ENCODE measurements at regions not wholly inside any gene's neighbourhood (a gene's known extent, or its start where the extent isn't known, plus 50 kb on each side); places are given as distances from the start of the nearest gene placed in this dataset.
"Not testable (repeated sequence)": the region's sequence is repeated elsewhere in the genome, so short reads cannot be mapped to it uniquely, and the experiment has no call there.

DNA sequence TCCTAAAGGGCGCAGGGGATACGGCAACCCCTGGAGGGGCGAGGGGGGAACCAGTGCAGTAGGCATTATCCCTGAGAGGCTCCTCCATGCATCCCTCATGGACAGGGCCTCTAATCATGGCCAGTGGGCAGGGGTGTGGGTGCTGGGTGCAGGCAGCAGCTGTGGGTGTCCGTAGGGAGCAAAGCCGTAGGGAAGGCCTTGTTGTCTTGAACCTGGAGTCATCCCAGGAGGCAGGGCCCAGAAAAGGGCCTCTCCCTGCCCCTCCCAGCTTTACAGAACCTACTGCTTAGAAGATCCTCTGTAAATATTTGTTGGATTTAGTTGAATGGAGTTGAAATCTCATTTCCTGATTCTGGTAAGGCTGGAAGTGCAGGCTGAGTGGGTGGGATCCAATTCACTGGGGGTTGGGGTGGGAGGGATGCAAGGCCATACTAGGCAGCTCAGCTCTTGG lies 207.0 kb upstream of the HAAO start:
- no peak for TF ChIP-seq Cebpa-rat (IDR thresholded peaks at IDR 0.05)
- no peaks in the 10 kb centered on the region for H4K20me1 ChIP-seq
- H3K27me3 ChIP-seq = no peaks in the 10 kb centered on the region
- H3K9ac ChIP-seq = no peak overlapping the region
- H3K9me3 ChIP-seq = peaks cover 14% of the 10 kb centered on the region
- H3K4me2 ChIP-seq = peak overlapping the region; percentile 22; the same call in 1 of the 2 replicates
- H3K4me1 ChIP-seq = peaks cover 36% of the 10 kb centered on the region
- no peak overlapping the region for H3K4me3 ChIP-seq
- no peaks in the 10 kb centered on the region for H3K36me3 ChIP-seq
- no peak overlapping the region for H3K27ac ChIP-seq

DNA sequence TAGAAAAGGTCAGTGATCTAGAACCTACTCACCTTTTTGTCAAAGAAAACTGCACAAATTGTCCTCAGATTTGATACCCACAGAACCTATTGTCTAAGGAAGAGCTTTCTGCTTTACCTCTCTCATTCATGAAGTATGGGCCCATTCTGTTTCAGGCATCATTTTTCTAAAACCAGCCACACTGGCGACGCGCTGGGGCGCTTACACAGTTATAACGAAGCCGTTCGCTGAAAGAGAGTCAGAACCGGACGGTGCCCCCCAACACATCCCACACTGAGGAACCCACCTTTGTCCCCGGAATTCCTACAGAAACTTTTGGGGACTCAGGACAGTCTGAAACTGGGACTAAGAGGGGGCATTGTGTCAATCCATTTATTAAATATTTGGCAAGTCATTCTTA lies 206.3 kb upstream of the HAAO start:
- H4K20me1 ChIP-seq = no peaks in the 10 kb centered on the region
- TF ChIP-seq Cebpa-rat (IDR thresholded peaks at IDR 0.05) = no peak
- H3K36me3 ChIP-seq = no peaks in the 10 kb centered on the region
- no peak overlapping the region for H3K4me2 ChIP-seq
- peaks cover 14% of the 10 kb centered on the region for H3K9me3 ChIP-seq
- H3K9ac ChIP-seq = no peak overlapping the region
- H3K4me1 ChIP-seq = peaks cover 32% of the 10 kb centered on the region
- H3K4me3 ChIP-seq = no peak overlapping the region
- no peak overlapping the region for H3K27ac ChIP-seq
- H3K27me3 ChIP-seq = no peaks in the 10 kb centered on the region

GRCh38 chr2:42996528-42996927 lies 204.1 kb upstream of the HAAO start:
- no peaks in the 10 kb centered on the region for H3K36me3 ChIP-seq
- H3K4me1 ChIP-seq = peaks cover 19% of the 10 kb centered on the region
- no peaks in the 10 kb centered on the region for H4K20me1 ChIP-seq
- no peak overlapping the region for H3K4me3 ChIP-seq
- H3K27me3 ChIP-seq = no peaks in the 10 kb centered on the region
- H3K27ac ChIP-seq = no peak overlapping the region
- H3K9me3 ChIP-seq = peaks cover 14% of the 10 kb centered on the region
- no peak overlapping the region for H3K4me2 ChIP-seq
- TF ChIP-seq Cebpa-rat (IDR thresholded peaks at IDR 0.05) = no peak
- no peak overlapping the region for H3K9ac ChIP-seq

- no peak for TF ChIP-seq Cebpa-rat (IDR thresholded peaks at IDR 0.05)
- H3K27me3 ChIP-seq = no peaks in the 10 kb centered on the region
- no peak overlapping the region for H3K9ac ChIP-seq
Observed at GRCh38 chr2:42995752-42996422, 203.5 kb upstream of the HAAO start.

GRCh38 chr2:42989283-42990081 lies 197.1 kb upstream of the HAAO start:
- not testable (repeated sequence) for H4K20me1 ChIP-seq, H3K27ac ChIP-seq, H3K9me3 ChIP-seq, H3K27me3 ChIP-seq, H3K4me3 ChIP-seq, H3K9ac ChIP-seq, H3K4me2 ChIP-seq, H3K36me3 ChIP-seq, H3K4me1 ChIP-seq

More at GRCh38 chr2:42995752-42996422, 203.5 kb upstream of the HAAO start:
- Histone ChIP-seq H3K9me3 (peaks cover 14% of the 10 kb centered on the region), H3K4me1 (peaks cover 15% of the 10 kb centered on the region), H3K27ac (no peak overlapping the region), H4K20me1 (no peaks in the 10 kb centered on the region), H3K4me2 (no peak overlapping the region), H3K4me3 (no peak overlapping the region), H3K36me3 (no peaks in the 10 kb centered on the region)

DNA sequence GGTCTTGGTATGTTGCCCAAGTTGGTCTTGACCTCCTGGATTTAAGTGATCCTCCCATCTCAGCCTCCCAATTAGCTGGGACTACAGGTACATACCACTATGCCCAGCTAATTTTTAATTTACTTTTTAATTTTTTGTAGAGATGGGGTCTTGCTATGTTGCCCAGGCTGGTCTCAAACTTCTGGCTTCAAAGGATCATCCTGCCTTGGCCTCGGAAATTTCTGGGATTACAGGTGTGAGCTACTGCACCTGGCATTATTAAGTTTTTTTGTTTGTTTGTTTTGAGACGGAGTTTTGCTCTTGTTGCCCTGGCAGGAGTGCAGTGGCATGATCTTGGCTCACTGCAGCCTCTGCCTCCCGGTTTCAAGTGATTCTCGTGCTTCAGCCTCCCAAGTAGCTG lies 195.7 kb upstream of the HAAO start:
- H3K27ac ChIP-seq, H4K20me1 ChIP-seq, H3K4me2 ChIP-seq, H3K36me3 ChIP-seq, H3K27me3 ChIP-seq, H3K9ac ChIP-seq, H3K9me3 ChIP-seq, H3K4me3 ChIP-seq, H3K4me1 ChIP-seq: not testable (repeated sequence)

DNA sequence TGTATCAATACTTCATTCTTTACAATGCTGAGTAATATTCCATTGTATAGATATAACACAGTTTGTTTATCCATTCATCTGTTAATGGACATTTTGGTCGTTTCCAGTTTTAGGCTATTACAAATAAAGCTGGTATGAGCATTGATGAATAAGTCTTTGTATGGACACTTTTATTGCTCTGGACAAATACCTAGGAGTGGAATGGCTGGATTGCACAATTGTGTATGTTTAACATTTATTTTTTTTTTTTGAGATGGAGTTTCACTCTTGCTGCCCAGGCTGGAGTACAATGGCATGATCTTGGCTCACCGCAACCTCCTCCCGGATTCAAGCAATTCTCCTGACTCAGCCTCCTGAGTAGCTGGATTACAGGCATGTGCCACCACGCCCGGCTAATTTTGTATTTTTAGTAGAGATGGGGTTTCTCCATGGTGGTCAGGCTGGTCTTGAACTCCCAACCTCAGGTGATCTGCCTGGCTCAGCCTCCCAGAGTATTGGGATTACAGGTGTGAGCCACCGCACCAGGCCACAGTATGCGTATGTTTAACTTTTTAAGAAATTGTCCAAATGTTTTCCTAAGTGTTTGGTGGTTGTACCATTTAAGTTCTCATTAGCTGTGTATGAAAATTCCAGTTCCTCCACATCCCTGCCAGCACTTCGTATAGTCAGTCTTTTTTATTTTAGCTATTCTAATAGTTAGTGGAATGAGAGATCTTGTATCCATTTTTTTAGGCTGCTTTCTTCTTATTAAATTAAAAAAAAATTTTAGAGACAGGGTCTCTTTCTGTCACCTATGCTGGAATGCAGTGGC lies 194.9 kb upstream of the HAAO start:
- Histone ChIP-seq H3K27me3 (no peaks in the 10 kb centered on the region), H3K4me1 (no peaks in the 10 kb centered on the region), H3K27ac (no peak overlapping the region), H3K9me3 (no peaks in the 10 kb centered on the region), H3K36me3 (no peaks in the 10 kb centered on the region), H3K4me3 (no peak overlapping the region), H4K20me1 (no peaks in the 10 kb centered on the region), H3K9ac (no peak overlapping the region), H3K4me2 (no peak overlapping the region)
- no peak for TF ChIP-seq Cebpa-rat (IDR thresholded peaks at IDR 0.05)

DNA sequence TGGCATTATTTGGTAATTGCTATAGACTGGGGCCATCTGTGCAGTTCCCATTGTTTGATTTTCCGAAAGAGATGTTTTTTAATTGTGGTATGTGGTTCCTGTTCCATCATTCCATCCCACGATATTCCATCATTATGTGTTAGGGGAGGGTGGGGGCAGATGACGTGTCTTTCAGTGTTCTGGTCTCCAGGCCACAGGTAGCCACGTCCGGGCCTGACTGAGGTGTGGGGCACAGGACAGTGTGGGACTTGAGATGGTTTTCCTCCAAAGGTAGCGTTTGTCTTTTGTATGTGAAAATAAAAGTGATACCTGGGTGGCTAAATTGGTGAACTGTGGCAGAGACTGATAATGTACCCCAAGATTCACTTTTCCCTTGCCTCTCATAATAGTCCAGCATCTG lies 192.2 kb upstream of the HAAO start:
- Histone ChIP-seq H3K27me3 (no peaks in the 10 kb centered on the region), H3K4me2 (no peak overlapping the region), H3K9me3 (no peaks in the 10 kb centered on the region), H3K9ac (no peak overlapping the region), H3K36me3 (no peaks in the 10 kb centered on the region), H4K20me1 (no peaks in the 10 kb centered on the region), H3K27ac (no peak overlapping the region), H3K4me1 (peaks cover under 1% of the 10 kb centered on the region; the same call in 1 of the 2 replicates), H3K4me3 (no peak overlapping the region)
- TF ChIP-seq Cebpa-rat (IDR thresholded peaks at IDR 0.05) = no peak

DNA sequence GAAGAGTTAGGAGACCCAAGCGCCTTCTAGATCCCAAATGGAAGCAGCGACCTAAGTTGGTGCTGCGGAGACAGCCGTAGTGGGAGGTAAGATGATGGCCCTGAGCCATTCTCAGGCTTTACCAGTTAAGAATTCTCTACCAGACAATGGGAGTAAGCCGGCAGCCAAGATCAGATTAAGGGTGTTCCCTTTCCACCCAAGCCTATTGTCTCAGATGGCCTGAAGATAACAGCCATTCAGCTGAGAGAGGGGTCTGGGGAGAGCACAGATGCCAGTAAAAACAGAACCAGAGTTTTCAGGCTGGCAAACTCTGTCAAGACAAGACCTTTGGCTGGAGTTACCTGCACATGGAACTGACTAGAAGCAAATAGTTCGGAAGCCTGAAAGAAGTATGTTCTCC lies 191.7 kb upstream of the HAAO start:
- no peaks in the 10 kb centered on the region for H4K20me1 ChIP-seq
- H3K4me1 ChIP-seq = peaks cover 5% of the 10 kb centered on the region
- no peaks in the 10 kb centered on the region for H3K27me3 ChIP-seq
- H3K4me3 ChIP-seq = no peak overlapping the region
- TF ChIP-seq Cebpa-rat (IDR thresholded peaks at IDR 0.05) = no peak
- H3K9ac ChIP-seq = no peak overlapping the region
- H3K27ac ChIP-seq = no peak overlapping the region
- no peak overlapping the region for H3K4me2 ChIP-seq
- H3K9me3 ChIP-seq = no peaks in the 10 kb centered on the region
- H3K36me3 ChIP-seq = no peaks in the 10 kb centered on the region

Data from BLaER1 (cell line).